ENCODE measurements at regions not wholly inside any gene's neighbourhood (a gene's known extent, or its start where the extent isn't known, plus 50 kb on each side); places are given as distances from the start of the nearest gene placed in this dataset.
"Not testable (repeated sequence)": the region's sequence is repeated elsewhere in the genome, so short reads cannot be mapped to it uniquely, and the experiment has no call there.

DNA sequence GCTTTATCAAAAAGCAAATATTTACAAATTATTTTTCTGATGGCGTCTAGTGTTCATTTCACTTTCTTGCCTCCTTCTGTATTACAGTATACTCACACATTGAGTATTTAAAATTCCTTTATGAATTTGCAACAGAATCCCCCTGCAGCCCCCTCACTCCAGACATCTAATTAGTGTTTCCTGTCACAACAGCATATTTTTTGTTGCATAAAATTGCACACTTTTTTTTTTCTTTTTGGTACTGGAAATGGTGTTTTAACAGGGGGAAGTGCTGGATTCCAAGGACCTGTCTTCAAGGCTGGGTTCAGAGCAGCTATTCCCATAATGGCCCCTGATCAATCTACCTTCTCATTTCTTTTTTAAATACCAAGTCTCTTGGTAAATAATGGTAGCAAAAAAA lies 184.3 kb upstream of the HMCN1 start:
- no peak for DNase-seq (ENCODE audit: extremely low read depth, low read depth)

GRCh38 chr1:185546029-185546428 lies 188.2 kb upstream of the HMCN1 start:
- DNase-seq (ENCODE audit: extremely low read depth, low read depth) = no peak

DNA sequence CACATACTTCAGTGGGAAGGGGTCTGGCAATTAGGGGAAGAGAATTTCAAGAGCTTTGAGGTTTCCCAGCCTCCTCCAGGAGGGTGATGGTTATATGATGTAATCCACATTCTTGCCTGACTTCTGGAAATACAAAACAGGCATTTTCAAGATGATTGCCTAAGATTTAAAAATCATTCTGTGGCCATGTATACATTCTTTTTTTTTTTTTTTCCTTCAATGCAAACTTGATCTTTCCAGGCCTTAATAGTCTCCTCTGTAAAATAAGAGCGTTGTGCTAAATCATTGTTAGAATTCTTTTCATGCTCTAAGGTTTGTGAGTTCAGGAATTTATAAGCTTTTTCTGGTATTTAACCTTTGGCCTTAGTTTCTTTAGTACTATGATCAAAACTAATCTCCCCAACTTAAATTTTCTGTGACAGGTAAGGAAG lies 192.3 kb upstream of the HMCN1 start:
- no peak for DNase-seq (ENCODE audit: extremely low read depth, low read depth)

DNA sequence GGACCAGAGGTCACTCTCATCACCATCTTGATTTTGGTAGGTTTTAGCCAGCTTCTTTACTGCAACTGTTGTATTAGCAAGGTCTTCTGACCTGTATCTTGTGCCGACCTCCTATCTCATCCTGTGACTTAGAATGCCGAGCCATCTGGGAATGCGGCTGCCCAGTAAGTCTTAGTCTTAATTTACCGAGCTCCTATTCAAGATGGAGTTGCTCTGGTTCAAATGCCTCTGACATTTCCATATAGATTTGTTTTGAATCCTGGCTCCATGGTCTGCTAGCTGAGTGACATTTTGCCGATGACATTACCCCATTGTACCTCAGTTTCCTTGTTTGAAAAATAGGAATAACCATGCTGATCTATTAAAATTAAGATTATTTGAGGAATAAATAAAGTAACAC lies 193.9 kb upstream of the HMCN1 start:
- DNase-seq (ENCODE audit: extremely low read depth, low read depth) = no peak

GRCh38 chr1:185539277-185539943 lies 194.8 kb upstream of the HMCN1 start:
- DNase-seq (ENCODE audit: extremely low read depth, low read depth) = no peak

DNA sequence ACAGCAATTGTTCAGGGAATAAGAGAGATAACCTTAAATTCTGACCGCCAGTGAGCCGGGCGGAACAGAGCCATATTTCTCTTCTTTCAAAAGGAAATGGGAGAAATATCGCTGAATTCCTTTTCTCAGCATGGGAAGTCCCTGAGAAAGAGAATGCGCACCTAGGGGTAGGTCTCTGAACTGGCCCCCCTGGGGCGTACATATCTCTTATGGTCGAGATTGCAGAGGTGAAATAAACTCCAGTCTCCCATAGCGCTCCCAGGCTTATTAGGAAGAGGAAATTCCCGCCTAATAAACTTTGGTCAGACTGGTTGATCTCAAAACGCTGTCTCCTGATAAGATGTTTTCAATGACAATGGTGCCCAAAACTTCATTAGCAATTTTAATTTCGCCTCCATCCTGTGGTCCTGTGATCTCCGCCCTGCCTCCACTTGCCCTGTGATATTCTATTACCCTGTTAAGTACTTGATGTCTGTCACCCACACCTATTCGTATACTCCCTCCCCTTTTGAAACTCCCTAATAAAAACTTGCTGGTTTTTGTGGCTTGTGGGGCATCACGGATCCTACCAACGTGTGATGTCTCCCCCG lies 195.8 kb upstream of the HMCN1 start:
- DNase-seq (ENCODE audit: extremely low read depth, low read depth) = not testable (repeated sequence)

- no peak for DNase-seq (ENCODE audit: extremely low read depth, low read depth)
Measured at GRCh38 chr1:185537596-185537995, 196.6 kb upstream of the HMCN1 start.

DNA sequence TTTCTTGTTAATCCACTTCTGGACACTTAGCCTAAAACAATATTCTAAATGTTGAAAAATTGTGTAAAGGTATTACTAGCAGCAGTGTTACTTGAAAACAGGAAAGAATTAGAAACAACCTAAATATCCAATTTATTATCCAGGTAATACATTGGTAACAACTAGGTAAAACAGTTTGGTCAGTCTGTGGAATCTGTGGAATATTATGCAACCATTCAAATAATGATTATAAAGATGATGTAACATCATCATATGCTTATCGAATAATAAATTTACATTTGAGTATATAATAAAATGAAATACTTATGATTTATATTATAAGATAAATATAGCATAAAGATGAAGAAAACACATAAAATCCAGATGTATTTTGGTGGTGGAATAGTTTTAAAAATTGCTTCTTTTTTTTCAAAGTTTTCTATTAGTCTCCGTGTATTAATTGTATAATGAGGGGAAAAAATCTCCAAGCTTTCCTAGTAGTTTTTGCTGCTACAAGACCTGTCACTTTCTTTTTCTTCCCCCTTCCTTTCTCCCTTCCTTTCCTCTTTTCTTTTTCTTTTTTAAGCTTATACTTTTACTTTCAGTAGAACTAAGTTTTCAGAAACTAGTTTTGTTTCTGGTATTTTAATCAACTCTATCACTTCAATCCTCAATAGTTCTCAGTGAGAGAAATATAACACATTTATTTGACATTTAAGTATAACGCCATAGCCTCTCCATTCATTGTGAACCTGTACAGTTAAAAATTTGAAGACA lies 197.8 kb upstream of the HMCN1 start:
- no peak for DNase-seq (ENCODE audit: extremely low read depth, low read depth)

GRCh38 chr1:185535621-185536020 lies 198.6 kb upstream of the HMCN1 start:
- DNase-seq (ENCODE audit: extremely low read depth, low read depth) = no peak

DNA sequence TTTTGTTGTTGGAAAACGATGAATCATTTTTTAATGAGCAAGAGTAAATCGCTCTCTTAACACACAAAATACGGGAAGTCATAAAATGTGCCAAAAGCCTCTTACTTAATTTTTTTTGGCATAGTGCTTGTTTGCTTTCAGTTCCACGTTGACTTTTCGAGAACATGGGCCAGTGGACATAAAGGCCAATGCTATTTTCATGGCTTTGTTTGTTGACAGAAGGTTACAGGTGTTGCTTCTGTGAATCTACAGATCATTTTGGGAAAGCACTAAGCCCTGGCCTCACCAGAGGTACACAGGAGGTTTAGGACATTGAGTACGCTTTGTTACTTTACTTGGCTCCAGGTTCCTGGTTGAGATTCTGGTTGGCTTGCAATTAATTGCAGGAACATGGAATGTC lies 199.4 kb upstream of the HMCN1 start:
- DNase-seq (ENCODE audit: extremely low read depth, low read depth) = no peak

DNA sequence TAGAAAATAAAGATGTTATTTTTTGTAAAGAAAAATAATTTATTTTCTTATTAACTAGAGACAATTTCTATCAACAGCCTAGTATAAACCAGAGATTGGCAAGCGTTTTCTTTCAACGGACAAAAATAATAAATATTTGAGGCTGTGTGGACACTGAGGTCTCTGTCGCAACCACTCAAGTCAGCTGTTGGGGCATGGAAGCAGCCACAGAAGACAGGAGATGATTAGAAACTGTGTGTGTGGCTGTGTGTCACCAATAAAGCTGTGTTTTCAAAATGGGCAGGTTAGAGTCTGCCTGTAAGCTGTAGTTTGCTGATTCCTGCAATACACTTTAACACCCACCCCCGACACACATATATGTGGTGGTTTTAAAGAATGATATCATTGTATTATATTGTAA lies 200.6 kb upstream of the HMCN1 start:
- DNase-seq (ENCODE audit: extremely low read depth, low read depth) = no peak

DNA sequence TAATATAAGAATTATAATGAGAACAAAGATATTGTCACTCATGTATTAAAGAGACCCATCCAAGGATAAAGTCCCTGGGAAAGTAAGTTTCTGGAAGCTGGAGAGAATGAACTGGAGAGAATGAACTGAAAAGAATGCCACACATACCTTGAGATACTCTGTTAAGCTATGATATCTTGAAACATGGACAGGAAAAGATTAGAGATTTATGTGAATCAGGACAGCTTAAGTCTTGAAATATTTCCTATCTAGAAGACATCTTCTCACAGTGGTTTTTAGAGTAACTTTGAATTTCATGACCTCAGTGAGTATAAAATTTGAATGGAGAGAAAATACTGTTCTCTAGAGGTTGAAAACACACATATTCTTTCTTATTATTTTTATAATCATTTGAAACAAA lies 201.3 kb upstream of the HMCN1 start:
- no peak for DNase-seq (ENCODE audit: extremely low read depth, low read depth)

GRCh38 chr1:185531838-185532237 lies 202.4 kb upstream of the HMCN1 start:
- DNase-seq (ENCODE audit: extremely low read depth, low read depth) = no peak

DNA sequence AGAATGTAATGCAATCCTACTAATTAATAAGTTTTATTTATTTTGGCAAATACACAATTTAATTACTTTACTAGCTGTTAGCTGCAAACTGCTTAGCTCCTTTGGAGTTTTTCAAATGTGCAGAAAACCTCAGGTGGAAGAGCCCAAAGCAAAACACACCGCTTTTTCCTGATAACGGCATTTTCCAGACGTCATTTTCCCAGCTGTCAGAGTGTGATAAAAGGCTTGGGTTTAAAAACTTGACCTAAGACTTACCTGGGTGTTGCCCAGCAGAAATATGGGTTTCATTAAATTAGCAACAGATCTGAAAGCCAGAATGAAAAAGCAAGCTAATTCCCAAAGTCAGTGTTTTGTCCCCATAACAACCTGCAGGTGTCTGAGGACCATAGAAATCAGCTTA lies 204.0 kb upstream of the HMCN1 start:
- DNase-seq (ENCODE audit: extremely low read depth, low read depth) = no peak

DNA sequence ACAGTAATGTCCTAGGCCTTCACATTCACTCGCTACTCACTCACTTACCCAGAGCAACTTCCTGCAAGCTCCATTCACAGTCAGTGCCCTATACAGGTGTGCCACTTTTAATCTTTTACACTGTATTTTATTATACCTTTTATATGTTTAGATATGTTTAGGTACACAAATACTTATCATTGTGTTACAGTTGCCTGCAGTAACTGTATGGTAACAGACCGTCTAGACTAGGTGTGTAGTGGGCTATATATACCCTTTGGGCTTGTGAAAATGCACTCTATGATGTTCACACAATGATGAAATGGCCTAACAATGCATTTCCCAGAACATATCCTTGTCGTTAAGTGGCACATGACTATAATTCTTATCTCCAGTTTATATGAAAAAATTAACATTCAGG lies 204.5 kb upstream of the HMCN1 start:
- DNase-seq (ENCODE audit: extremely low read depth, low read depth) = no peak

GRCh38 chr1:185528084-185528676 lies 206.0 kb upstream of the HMCN1 start:
- DNase-seq (ENCODE audit: extremely low read depth, low read depth) = no peak

DNA sequence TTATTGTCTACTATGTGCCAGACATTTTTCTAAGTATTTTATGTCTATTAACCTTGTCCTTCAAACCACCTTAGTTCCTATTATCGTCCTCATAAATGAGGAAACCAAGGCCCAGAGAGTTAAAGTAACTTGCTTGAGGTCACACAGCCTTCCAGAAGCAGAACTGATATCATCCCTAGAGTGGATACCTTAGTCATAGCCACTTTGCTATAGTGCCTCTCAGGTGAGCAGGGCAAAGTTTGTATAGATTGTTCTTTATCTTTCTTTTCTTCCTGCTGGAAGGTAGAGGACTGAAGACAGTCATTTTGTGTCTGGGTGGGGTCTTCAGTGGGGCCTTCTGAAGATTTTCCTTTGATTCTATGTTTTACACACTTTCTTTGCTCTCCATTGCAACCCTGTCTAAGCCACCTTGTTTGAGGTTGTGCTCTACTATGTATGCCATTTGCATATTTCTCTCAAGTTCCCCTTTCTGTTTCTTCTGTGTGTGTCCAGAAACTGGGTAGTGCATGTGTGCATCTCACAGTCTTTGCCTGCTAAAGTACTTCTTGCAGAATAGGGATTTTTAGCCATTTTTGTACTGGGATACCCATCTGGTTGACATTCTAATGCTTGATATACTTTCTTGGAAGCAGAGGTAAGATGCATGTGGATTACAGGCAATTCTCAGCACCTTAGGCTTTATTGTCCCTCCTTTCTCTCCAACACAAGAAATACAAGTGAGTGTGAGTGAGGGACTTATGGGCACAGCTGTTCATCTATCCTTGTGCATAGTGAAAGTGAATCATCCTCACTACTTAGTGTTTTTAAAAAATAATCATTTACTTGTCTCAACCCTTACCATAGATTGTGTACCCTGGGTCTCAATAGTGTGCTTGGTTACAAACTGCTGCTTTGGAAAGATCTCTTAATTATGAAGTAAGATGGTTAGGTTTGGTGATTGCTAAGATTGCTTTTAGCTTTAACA lies 207.6 kb upstream of the HMCN1 start:
- DNase-seq (ENCODE audit: extremely low read depth, low read depth) = no peak

DNA sequence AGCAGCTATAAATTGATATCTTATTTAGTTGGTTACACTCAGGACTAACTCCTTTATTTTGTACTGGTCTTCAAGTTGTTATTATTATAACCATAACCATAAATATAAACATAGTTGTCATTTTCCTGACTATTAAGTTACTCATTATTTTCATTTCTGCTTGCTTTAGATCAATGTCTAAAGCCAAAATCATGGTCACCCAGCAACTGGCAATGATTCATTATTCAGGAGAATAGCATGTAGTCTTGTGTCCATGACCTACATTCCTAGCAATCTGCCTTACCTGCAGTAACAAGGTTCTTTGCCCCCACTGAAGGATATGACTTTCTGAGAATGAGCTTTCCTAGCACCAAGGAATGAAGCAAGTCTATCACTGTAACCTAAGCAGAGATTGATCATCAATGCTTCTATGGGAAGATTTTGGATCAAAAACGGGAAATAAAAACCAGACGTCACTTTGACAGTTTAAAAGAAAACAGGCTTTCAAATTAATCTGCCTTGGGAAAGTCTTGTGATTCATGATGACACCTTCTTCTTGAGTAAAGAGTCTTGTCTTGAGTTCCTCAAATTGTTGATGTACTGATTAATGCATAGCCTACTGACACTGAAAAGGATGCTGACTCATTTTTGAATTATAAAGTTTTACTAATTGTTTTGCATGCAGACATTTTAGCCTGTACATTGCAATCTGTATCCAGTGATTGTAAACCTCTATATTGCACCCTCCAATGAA lies 203.3 kb upstream of the IVNS1ABP start:
- DNase-seq (ENCODE audit: extremely low read depth, low read depth) = no peak

DNA sequence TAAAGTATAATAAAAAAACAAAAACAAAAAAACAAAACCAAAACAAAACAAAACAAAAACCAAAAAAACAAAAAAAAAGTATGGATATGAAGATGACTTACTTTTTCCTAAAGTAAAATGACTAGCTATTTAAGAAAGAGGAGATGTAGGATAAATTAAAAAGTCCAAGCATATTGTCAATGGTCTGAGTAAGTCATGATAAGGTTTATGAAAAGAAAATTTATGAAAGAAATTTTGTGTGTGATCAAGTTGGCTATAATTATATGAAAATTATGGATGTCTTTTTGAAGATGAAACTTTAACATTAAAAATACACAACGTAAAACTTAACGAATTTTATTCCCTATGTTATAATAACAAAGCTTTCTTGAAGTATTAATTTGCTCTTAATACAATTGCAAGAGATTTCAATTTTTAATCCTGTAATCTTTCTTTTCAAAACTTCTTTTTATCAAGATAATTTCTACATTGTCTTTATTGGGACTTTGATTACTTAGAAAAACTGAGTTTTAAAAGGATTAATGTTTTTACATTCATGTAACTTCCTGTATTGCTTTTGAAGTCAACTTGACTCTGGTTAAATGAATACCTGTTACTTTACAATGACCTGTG lies 200.9 kb upstream of the IVNS1ABP start:
- no peak for DNase-seq (ENCODE audit: extremely low read depth, low read depth)

All from NCI-H460 (cell line).